Effector memory CD4-positive, alpha-beta T cell (primary cell): ENCODE measurements at regions not wholly inside any gene's neighbourhood (a gene's known extent, or its start where the extent isn't known, plus 50 kb on each side); places are given as distances from the start of the nearest gene placed in this dataset.
"Not testable (repeated sequence)": the region's sequence is repeated elsewhere in the genome, so short reads cannot be mapped to it uniquely, and the experiment has no call there.

Source experiments
- DNase-seq, 3 donors: peaks; one replicate each; pipeline ENCODE4 v3.0.0-alpha.2; 2020
- H3K27ac ChIP-seq: 2 replicates; pipeline ENCODE4 v1.7.0; 2013; ENCODE audit warnings: mild to moderate bottlenecking, low read length, moderate library complexity; ENCODE audit not compliant: insufficient read depth, poor library complexity, severe bottlenecking
- H3K27me3 ChIP-seq: replicated peaks from 2 replicates; pipeline ENCODE4 v1.7.0; 2013; ENCODE audit warnings: mild to moderate bottlenecking, low read length; ENCODE audit not compliant: insufficient read depth, control insufficient read depth, poor library complexity, severe bottlenecking
- H3K36me3 ChIP-seq: 2 replicates; pipeline ENCODE4 v1.7.0; 2013; ENCODE audit warnings: mild to moderate bottlenecking, low read length, moderate library complexity; ENCODE audit not compliant: control insufficient read depth, insufficient read depth
- H3K4me1 ChIP-seq: 2 replicates; pipeline ENCODE4 v1.7.0; 2013; ENCODE audit warnings: low read length, mild to moderate bottlenecking; ENCODE audit not compliant: control insufficient read depth, insufficient read depth, poor library complexity, severe bottlenecking
- H3K4me3 ChIP-seq: 2 replicates; pipeline ENCODE4 v1.7.0; 2013; ENCODE audit warnings: low read length, low read depth, mild to moderate bottlenecking; ENCODE audit not compliant: insufficient read depth, poor library complexity, severe bottlenecking
- H3K9me3 ChIP-seq: 2 replicates; pipeline ENCODE4 v1.7.0; 2013; ENCODE audit warnings: mild to moderate bottlenecking, low read length, moderate library complexity; ENCODE audit not compliant: control insufficient read depth

DNA sequence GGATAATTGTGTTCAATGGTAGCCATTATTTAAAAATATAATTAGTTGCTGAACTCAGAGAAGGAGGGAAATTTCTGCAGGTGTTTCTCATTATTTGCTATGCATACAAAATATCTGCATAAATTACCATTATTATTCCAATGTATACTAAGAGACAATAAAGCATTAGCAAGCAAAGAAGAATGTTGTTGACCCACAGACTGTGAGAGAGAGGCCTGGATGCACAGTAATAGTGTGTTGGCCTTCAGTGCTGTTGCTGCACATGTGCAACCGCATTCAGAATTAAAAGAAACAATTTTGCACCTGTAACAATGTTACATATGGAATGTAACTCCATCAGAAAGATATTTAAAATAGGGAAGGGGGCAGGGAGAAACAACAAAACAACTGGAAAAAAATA, 155.6 kb upstream of the KCNH8 start:
- no peaks in the 10 kb centered on the region for H3K36me3 ChIP-seq
- H3K4me3 ChIP-seq, result no peak overlapping the region
- no peaks in the 10 kb centered on the region for H3K27me3 ChIP-seq
- H3K9me3 ChIP-seq, result no peaks in the 10 kb centered on the region
- no peak for DNase-seq
- no peak overlapping the region for H3K27ac ChIP-seq
- H3K4me1 ChIP-seq, result no peaks in the 10 kb centered on the region

DNA sequence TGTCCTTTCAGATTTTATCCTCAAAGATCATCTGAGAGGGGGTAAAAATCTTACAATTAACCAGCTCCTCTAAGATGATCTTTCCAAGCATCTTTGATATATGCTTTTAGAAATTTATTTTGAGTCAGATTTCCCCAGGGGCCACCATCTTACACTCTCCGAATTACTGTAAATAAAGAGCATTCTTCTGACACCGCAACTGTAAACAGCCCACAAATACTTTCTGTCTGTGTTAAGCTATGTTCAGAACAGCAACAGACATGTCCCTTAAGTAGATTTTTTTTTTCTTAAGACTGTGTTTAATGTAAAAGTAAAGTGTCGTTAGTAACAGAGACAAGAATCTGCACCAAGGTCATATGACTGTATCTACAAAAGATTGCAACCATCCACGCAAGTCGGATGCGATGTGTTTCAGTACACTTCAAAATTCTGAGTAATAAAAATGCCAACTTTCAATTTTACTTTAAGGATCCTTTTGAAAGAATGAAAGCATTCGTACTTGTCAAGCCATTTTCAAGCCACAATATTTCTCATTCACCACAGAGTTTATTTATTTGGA, 159.0 kb upstream of the KCNH8 start:
- DNase-seq, result no peak
- H3K4me3 ChIP-seq, result no peak overlapping the region
- no peak overlapping the region for H3K27ac ChIP-seq
- H3K27me3 ChIP-seq, result no peaks in the 10 kb centered on the region
- H3K9me3 ChIP-seq, result no peaks in the 10 kb centered on the region
- H3K36me3 ChIP-seq, result no peaks in the 10 kb centered on the region
- no peaks in the 10 kb centered on the region for H3K4me1 ChIP-seq

DNA sequence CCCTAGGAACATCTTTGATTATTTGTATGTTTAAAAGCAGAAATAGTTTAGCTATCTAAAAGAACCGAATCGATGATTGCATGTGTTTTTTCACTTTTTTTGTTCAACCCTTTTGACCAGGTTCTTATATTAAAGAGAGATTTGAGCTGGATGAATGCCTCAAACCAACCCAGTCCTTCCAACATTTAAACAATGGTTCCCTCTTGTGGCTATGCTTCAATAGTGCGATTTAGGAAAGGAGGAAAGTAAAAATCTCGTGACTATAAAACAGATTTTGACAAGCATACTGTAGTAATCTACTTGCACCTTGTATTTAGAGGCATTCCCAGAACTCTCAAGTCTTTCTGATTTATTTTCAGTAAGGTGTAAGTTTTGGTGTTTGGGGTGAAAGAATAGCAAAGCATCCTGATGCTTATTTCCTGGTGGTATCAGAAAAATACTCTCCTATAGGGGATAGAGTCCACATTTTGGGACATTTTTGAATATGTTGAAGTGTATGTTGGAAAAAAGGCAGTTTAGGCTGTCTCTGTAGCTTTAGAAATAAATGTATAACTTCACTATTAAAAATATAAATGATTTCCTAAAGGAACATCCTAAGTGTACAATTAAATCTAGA, 159.6 kb upstream of the KCNH8 start:
- no peaks in the 10 kb centered on the region for H3K9me3 ChIP-seq
- no peaks in the 10 kb centered on the region for H3K4me1 ChIP-seq
- H3K27ac ChIP-seq, result no peak overlapping the region
- no peaks in the 10 kb centered on the region for H3K27me3 ChIP-seq
- DNase-seq, result no peak
- H3K4me3 ChIP-seq, result no peak overlapping the region
- no peaks in the 10 kb centered on the region for H3K36me3 ChIP-seq

DNA sequence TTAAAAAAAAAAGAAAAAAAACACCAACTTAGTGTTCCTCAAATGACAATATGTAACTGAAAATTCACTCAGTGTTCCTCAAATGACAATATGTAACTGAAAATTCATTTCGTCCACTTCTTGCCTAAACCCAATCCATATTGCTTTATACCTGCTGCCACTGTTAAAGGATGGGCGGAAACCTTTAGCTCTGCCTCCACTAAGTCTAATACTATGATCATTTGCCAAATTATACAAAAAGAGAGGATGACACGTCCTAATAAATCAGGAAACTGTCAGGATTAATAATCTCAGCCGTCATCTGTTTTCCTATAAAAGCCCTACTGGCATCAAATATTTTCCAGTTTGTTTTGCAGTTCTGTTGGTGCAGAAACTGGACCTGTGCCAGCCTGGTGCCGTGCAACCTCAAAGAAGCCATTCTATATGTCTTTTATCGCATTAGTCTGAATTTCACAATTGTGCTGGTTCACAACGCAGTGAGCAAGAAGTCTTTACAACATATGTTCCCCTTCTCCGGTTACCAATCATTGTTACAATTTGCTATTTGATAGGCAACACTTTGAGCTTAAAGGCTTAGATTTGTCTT, 160.4 kb upstream of the KCNH8 start:
- no peaks in the 10 kb centered on the region for H3K27me3 ChIP-seq
- DNase-seq, result no peak
- H3K36me3 ChIP-seq, result no peaks in the 10 kb centered on the region
- no peaks in the 10 kb centered on the region for H3K9me3 ChIP-seq
- no peaks in the 10 kb centered on the region for H3K4me1 ChIP-seq
- no peak overlapping the region for H3K4me3 ChIP-seq
- no peak overlapping the region for H3K27ac ChIP-seq

DNA sequence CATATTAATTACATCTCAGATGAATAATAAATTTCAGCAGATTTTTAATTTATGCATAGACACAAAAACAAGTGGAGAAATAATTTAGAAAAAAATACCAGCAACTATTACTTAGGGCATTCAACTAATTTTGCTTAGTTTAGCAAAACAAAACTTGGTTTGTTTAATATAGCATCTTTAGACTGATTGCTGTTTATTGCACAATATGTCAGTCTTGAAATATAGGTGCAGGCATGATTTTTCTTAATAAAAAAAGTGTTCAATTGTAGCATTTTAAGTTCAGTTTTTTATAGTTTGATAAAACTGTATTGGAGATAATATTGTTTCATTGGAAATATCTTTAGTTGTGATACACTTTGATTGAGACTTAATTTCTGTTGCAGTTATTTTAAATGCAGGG, 161.2 kb upstream of the KCNH8 start:
- no peaks in the 10 kb centered on the region for H3K27me3 ChIP-seq
- no peaks in the 10 kb centered on the region for H3K36me3 ChIP-seq

DNA sequence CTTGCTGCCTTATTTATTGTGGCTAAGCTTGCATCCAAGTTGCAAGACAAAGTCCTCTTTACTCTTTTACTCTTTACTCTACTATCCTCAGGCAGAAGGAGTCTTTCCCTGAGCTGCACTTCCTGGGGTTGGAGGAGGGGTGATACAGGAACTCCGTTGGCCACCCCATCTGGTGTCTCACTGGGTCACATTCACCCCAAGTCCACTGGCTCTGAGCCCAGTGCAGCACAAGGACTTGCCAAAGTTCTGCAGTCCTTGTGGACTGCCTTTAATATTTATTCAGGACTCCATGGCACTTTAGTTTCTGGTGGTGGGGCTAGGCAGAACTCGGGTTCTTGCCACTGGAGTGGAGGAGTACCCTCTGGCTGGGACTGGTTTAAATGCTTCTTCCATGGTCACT, 165.4 kb upstream of the KCNH8 start:
- DNase-seq, result no peak
- no peaks in the 10 kb centered on the region for H3K27me3 ChIP-seq
- no peaks in the 10 kb centered on the region for H3K9me3 ChIP-seq
- no peaks in the 10 kb centered on the region for H3K36me3 ChIP-seq
- H3K4me3 ChIP-seq, result no peak overlapping the region
- no peaks in the 10 kb centered on the region for H3K4me1 ChIP-seq
- H3K27ac ChIP-seq, result no peak overlapping the region

More for the DNA sequence above, 161.2 kb upstream of the KCNH8 start:
- Histone ChIP-seq H3K27ac (no peak overlapping the region), H3K4me3 (no peak overlapping the region), H3K9me3 (no peaks in the 10 kb centered on the region), H3K4me1 (no peaks in the 10 kb centered on the region)
- no peak for DNase-seq

DNA sequence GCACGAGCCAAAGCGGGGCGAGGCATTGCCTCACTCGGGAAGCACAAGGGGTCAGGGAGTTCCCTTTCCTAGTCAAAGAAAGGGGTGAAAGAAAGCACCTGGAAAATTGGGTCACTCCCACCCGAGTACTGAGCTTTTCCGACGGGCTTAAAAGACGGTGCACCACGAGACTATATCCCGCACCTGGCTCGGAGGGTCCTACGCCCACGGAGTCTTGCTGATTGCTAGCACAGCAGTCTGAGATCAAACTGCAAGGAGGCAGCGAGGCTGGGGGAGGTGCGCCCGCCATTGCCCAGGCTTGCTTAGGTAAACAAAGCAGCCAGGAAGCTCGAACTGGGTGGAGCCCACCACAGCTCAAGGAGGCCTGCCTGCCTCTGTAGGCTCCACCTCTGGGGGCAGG, 172.2 kb upstream of the KCNH8 start:
- H3K36me3 ChIP-seq, H3K9me3 ChIP-seq, H3K4me1 ChIP-seq, H3K27ac ChIP-seq, H3K27me3 ChIP-seq, H3K4me3 ChIP-seq, DNase-seq: not testable (repeated sequence)

DNA sequence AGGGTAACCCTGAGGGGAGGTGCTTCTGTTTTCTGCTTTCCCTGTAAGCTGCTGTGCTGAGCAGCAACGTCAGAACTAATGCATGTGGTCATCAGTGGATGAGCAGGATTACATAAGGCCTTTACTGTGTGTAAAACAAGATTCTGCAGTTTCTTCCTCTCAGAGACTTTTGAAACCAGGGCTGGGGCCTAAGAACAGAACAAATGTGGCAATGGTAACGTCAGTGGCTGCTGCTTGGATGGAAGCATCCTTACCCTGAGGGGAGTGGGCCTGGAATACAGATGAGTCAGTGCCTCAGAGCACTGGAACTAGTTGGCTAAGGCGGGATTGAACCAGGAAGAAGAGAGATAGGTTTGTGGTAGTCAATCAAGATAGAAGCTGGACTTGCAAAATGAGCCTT, 180.2 kb upstream of the KCNH8 start:
- H3K4me1 ChIP-seq, result no peaks in the 10 kb centered on the region
- no peaks in the 10 kb centered on the region for H3K27me3 ChIP-seq
- H3K36me3 ChIP-seq, result no peaks in the 10 kb centered on the region
- DNase-seq, result no peak
- no peaks in the 10 kb centered on the region for H3K9me3 ChIP-seq
- no peak overlapping the region for H3K27ac ChIP-seq
- H3K4me3 ChIP-seq, result no peak overlapping the region

DNA sequence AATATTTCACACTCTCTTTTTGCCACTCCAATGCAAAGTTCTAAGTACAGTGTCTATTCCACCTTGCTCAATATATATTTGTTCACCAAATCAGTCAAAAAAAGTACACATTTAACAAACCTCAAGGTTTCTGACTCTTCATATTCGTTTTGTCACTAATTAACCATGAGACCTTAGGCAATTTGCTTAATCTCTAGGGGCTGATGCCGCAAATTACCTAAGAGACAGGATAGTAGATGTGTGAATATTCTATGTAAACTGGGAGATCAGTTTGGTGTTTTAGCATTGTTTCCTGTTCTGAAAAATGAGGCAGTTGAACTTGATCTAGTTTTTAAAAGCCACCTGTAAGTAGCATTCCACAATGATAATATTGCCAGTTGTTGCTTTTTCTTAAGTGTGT, 182.5 kb upstream of the KCNH8 start:
- Histone ChIP-seq H3K27ac (no peak overlapping the region), H3K4me3 (no peak overlapping the region), H3K27me3 (no peaks in the 10 kb centered on the region), H3K4me1 (no peaks in the 10 kb centered on the region), H3K36me3 (no peaks in the 10 kb centered on the region), H3K9me3 (no peaks in the 10 kb centered on the region)
- no peak for DNase-seq

DNA sequence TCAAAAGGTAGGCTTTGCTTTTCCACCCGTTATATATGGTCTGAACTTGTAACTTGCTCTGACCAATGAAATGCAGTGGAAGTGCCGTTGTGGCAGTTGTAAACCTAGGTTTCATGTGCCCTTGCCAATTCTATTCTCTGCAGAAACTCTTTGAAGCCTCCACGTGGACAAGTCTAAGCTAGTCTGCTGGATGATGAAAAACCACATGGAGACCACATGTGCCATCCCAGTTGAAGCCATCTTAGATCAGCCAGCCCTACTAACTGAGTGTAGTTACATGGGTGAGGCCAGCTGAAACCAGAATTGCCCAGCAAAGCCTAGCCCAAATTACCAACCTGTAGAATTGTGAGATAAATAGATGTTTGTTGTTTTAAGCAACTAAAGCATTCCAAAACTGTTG, 183.7 kb upstream of the KCNH8 start:
- H3K27me3 ChIP-seq, result no peaks in the 10 kb centered on the region
- no peaks in the 10 kb centered on the region for H3K4me1 ChIP-seq
- no peak overlapping the region for H3K4me3 ChIP-seq
- no peaks in the 10 kb centered on the region for H3K36me3 ChIP-seq
- no peak for DNase-seq
- H3K9me3 ChIP-seq, result no peaks in the 10 kb centered on the region
- no peak overlapping the region for H3K27ac ChIP-seq
